ENCODE measurements at regions not wholly inside any gene's neighbourhood (a gene's known extent, or its start where the extent isn't known, plus 50 kb on each side); places are given as distances from the start of the nearest gene placed in this dataset.

DNA sequence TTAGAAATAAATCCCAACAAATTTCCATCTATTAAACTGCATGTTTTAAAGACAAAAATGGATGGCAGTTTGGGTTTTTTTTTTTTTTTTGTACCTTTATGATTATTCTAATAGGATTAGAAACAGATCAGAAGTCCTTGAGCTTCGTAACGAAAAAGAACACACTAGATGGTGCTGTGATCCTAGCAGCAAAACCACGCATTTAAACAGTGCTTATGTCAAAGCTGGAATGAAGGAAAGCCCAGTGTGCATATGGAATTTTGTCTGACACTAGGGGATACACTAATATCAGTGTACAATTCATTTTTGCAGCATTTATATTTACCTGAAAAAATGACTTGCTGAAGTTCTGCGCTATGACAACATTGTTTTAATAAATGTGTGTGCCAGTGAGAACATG lies 229.1 kb downstream of the VEGFC start:
- TF ChIP-seq POLR2A (IDR thresholded peaks at IDR 0.05; ENCODE audit: low read depth, low read length), result no peak
- no peak for TF ChIP-seq POLR2AphosphoS5 (IDR thresholded peaks at IDR 0.05; ENCODE audit: low read depth, low read length)
